ENCODE measurements at regions not wholly inside any gene's neighbourhood (a gene's known extent, or its start where the extent isn't known, plus 50 kb on each side); places are given as distances from the start of the nearest gene placed in this dataset.

DNA sequence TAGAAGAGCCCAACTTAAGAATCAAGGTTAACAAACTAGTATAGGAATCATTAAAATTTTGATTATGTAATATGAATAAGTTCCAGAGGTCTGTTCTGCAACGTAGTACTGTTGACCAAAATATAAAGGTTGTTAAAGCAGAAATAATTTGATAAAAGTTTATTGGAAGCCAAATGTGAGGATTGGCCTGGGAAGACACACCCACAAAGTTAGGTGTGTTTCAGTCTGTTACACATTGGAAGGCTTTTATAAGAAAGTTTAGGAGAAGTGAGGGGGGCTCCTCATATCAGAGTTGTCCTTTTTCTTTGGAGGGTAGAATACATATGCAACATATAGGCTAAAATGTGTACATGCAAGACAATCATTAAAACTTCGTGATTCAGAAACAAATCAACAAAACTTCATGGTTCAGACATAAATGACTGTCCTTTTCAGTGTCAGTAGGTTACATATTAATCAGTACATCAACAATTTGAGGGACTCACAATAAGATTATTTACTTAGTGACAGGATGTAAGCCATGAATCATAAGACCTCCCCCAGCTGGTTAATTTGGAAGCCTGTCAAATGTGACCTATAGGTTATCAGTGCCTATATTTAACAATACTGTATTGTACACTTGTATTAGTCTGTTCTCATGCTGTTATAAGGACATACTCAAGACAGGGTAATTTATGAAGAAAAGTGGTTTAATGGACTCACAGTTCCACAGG is 245.0 kb upstream of the B3GALT2 start:
- no peak overlapping the region for H3K27ac Mint-ChIP-seq
- peaks cover 23% of the 10 kb centered on the region for H3K4me1 Mint-ChIP-seq (ENCODE audit: low read depth)

DNA sequence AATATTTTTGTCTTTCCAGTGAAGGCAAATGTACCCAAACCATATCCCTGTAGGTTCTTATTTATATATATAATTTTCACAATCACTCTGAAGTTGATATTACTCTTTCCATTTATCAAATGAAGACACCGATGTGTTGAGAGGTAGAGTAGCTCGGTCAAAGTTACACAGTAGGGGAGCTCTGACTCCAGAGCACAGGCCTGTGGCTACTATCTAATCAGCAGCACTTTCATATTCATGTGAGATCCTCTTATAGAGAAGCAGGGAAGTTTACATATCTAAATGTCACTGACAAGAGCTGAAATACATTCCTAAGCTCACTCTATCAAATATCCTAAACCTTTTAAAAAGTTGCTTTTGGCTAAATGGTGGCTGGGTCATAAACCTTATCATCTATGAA is 241.1 kb upstream of the B3GALT2 start:
- no peak overlapping the region for H3K27ac Mint-ChIP-seq
- no peaks in the 10 kb centered on the region for H3K27me3 Mint-ChIP-seq (ENCODE audit: low read depth)
- POLR2A ChIA-PET, result no interaction called here
- ATAC-seq (no peak), DNase-seq (no peak)
- peaks cover 17% of the 10 kb centered on the region for H3K36me3 Mint-ChIP-seq (ENCODE audit: low read depth)
- H3K4me1 Mint-ChIP-seq (ENCODE audit: low read depth), result peaks cover 12% of the 10 kb centered on the region
- peaks cover 8% of the 10 kb centered on the region for H3K9me3 Mint-ChIP-seq (ENCODE audit: insufficient read depth)
- CTCF ChIA-PET, result interaction anchor here (1.0 to 1.6 kb wide), 3 partner anchors 10 to 16 kb away, joined by 3 to 4 read pairs (median 3); no protein-coding TSS in a partner anchor
- H3K4me3 Mint-ChIP-seq, result no peak overlapping the region

More for the DNA sequence above, 245.0 kb upstream of the B3GALT2 start:
- ATAC-seq (no peak), DNase-seq (no peak)
- peaks cover 48% of the 10 kb centered on the region for H3K36me3 Mint-ChIP-seq (ENCODE audit: low read depth)
- no peak overlapping the region for H3K4me3 Mint-ChIP-seq
- no peaks in the 10 kb centered on the region for H3K27me3 Mint-ChIP-seq (ENCODE audit: low read depth)
- peaks cover 39% of the 10 kb centered on the region for H3K9me3 Mint-ChIP-seq (ENCODE audit: insufficient read depth)
- ChIA-PET CTCF (no interaction called here), POLR2A (no interaction called here)

GRCh38 chr1:193426061-193426460 is 239.6 kb upstream of the B3GALT2 start:
- no peak for ATAC-seq
- CTCF ChIA-PET, result interaction anchor here (0.8 to 1.0 kb wide), 2 partner anchors 9 to 189 kb away, joined by 3 to 4 read pairs; no protein-coding TSS in a partner anchor
- POLR2A ChIA-PET, result no interaction called here
- H3K36me3 Mint-ChIP-seq (ENCODE audit: low read depth), result peaks cover 5% of the 10 kb centered on the region
- H3K27ac Mint-ChIP-seq, result no peak overlapping the region
- no peaks in the 10 kb centered on the region for H3K9me3 Mint-ChIP-seq (ENCODE audit: insufficient read depth)
- H3K4me1 Mint-ChIP-seq (ENCODE audit: low read depth), result peaks cover 12% of the 10 kb centered on the region
- DNase-seq, result no peak
- H3K27me3 Mint-ChIP-seq (ENCODE audit: low read depth), result no peaks in the 10 kb centered on the region
- no peak overlapping the region for H3K4me3 Mint-ChIP-seq

- POLR2A ChIA-PET, result no interaction called here
- Mint-ChIP-seq H3K27ac (no peak overlapping the region), H3K4me1 (ENCODE audit: low read depth) (peaks cover 33% of the 10 kb centered on the region), H3K27me3 (ENCODE audit: low read depth) (no peaks in the 10 kb centered on the region), H3K4me3 (no peak overlapping the region), H3K9me3 (ENCODE audit: insufficient read depth) (no peaks in the 10 kb centered on the region), H3K36me3 (ENCODE audit: low read depth) (peaks cover 8% of the 10 kb centered on the region)
- no peak for DNase-seq
- CTCF ChIA-PET, result no interaction called here
- ATAC-seq, result no peak
Measured at GRCh38 chr1:193421487-193421886, 235.1 kb upstream of the B3GALT2 start.

GRCh38 chr1:193419295-193419694 is 232.9 kb upstream of the B3GALT2 start:
- ChIA-PET POLR2A (interaction anchor here (0.7 kb wide), 1 partner anchor 17 kb away, joined by 5 read pairs; no protein-coding TSS in a partner anchor), CTCF (no interaction called here)
- Mint-ChIP-seq H3K4me1 (ENCODE audit: low read depth) (peaks cover 51% of the 10 kb centered on the region), H3K27ac (no peak overlapping the region), H3K36me3 (ENCODE audit: low read depth) (peaks cover 24% of the 10 kb centered on the region), H3K27me3 (ENCODE audit: low read depth) (no peaks in the 10 kb centered on the region), H3K9me3 (ENCODE audit: insufficient read depth) (peaks cover 12% of the 10 kb centered on the region), H3K4me3 (no peak overlapping the region)
- ATAC-seq (no peak), DNase-seq (no peak)

GRCh38 chr1:193418745-193419058 is 232.3 kb upstream of the B3GALT2 start:
- H3K9me3 Mint-ChIP-seq (ENCODE audit: insufficient read depth), result peaks cover 15% of the 10 kb centered on the region
- peak overlapping the region; percentile 79 for H3K27ac Mint-ChIP-seq
- no peak for DNase-seq
- H3K36me3 Mint-ChIP-seq (ENCODE audit: low read depth), result peaks cover 25% of the 10 kb centered on the region
- H3K27me3 Mint-ChIP-seq (ENCODE audit: low read depth), result no peaks in the 10 kb centered on the region
- no peak for ATAC-seq
- ChIA-PET CTCF (no interaction called here), POLR2A (interaction anchor here (0.8 to 1.5 kb wide), 2 partner anchors 25 to 360 kb away, joined by 3 to 4 read pairs; partner anchors contain the start of genes RO60 and UCHL5)
- H3K4me3 Mint-ChIP-seq, result peak overlapping the region; percentile 70
- peaks cover 51% of the 10 kb centered on the region for H3K4me1 Mint-ChIP-seq (ENCODE audit: low read depth)

- Mint-ChIP-seq H3K36me3 (ENCODE audit: low read depth) (peaks cover 27% of the 10 kb centered on the region), H3K4me3 (peak overlapping the region; percentile 70), H3K27me3 (ENCODE audit: low read depth) (no peaks in the 10 kb centered on the region), H3K9me3 (ENCODE audit: insufficient read depth) (peaks cover 19% of the 10 kb centered on the region), H3K4me1 (ENCODE audit: low read depth) (peaks cover 51% of the 10 kb centered on the region), H3K27ac (peak overlapping the region; percentile 79)
- POLR2A ChIA-PET, result interaction anchor here (0.8 to 1.5 kb wide), 4 partner anchors 26 to 359 kb away, joined by 3 to 4 read pairs (median 3); partner anchors contain the start of genes RO60 and UCHL5
- CTCF ChIA-PET, result interaction anchor here (0.6 to 1.6 kb wide), 6 partner anchors 8 to 122 kb away, joined by 3 to 4 read pairs (median 4); no protein-coding TSS in a partner anchor
- DNase-seq (no peak), ATAC-seq (peak; percentile 93)
Measured at GRCh38 chr1:193417945-193418744, 231.7 kb upstream of the B3GALT2 start.

GRCh38 chr1:193417403-193417802 is 231.0 kb upstream of the B3GALT2 start:
- H3K27ac Mint-ChIP-seq, result peak overlapping the region; percentile 79
- peaks cover 29% of the 10 kb centered on the region for H3K36me3 Mint-ChIP-seq (ENCODE audit: low read depth)
- CTCF ChIA-PET, result interaction anchor here (0.6 to 1.6 kb wide), 6 partner anchors 9 to 122 kb away, joined by 3 to 4 read pairs (median 4); no protein-coding TSS in a partner anchor
- peak overlapping the region; percentile 70 for H3K4me3 Mint-ChIP-seq
- H3K9me3 Mint-ChIP-seq (ENCODE audit: insufficient read depth), result peaks cover 22% of the 10 kb centered on the region
- ATAC-seq (no peak), DNase-seq (no peak)
- H3K27me3 Mint-ChIP-seq (ENCODE audit: low read depth), result no peaks in the 10 kb centered on the region
- peaks cover 59% of the 10 kb centered on the region for H3K4me1 Mint-ChIP-seq (ENCODE audit: low read depth)
- POLR2A ChIA-PET, result interaction anchor here (1.1 to 1.5 kb wide), 3 partner anchors 62 to 359 kb away, joined by 3 to 4 read pairs (median 3); partner anchors contain the start of genes RO60 and UCHL5

- ChIA-PET CTCF (interaction anchor here (1.5 to 1.6 kb wide), 2 partner anchors 11 to 61 kb away, joined by 4 read pairs; no protein-coding TSS in a partner anchor), POLR2A (no interaction called here)
- H3K36me3 Mint-ChIP-seq (ENCODE audit: low read depth), result peaks cover 31% of the 10 kb centered on the region
- no peak overlapping the region for H3K4me3 Mint-ChIP-seq
- no peaks in the 10 kb centered on the region for H3K27me3 Mint-ChIP-seq (ENCODE audit: low read depth)
- H3K9me3 Mint-ChIP-seq (ENCODE audit: insufficient read depth), result peaks cover 22% of the 10 kb centered on the region
- DNase-seq (no peak), ATAC-seq (no peak)
- H3K4me1 Mint-ChIP-seq (ENCODE audit: low read depth), result peaks cover 67% of the 10 kb centered on the region
- H3K27ac Mint-ChIP-seq, result no peak overlapping the region
Measured at GRCh38 chr1:193416226-193417024, 230.0 kb upstream of the B3GALT2 start.

DNA sequence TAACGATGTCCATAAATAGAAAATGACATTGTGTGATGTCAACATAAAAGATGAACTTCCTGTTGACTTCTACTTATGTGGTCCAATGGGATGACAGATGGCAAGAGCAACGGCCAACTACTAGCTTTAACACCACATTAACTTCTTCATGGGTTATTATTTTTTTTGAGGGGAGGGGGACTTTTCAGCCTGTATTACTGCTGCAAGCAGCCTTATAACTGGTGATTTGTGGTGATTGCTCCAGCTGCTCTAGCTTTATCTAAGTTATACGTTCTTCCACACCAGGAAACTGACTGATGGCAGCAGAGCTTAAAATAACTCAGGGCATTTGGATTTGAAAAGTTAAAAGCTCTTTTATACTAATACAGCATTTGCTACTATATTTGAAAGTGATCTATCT is 228.8 kb upstream of the B3GALT2 start:
- Mint-ChIP-seq H3K27me3 (ENCODE audit: low read depth) (no peaks in the 10 kb centered on the region), H3K27ac (no peak overlapping the region), H3K4me3 (no peak overlapping the region), H3K36me3 (ENCODE audit: low read depth) (peaks cover 32% of the 10 kb centered on the region), H3K9me3 (ENCODE audit: insufficient read depth) (peaks cover 22% of the 10 kb centered on the region), H3K4me1 (ENCODE audit: low read depth) (peaks cover 67% of the 10 kb centered on the region)
- ChIA-PET POLR2A (no interaction called here), CTCF (interaction anchor here (0.8 to 1.1 kb wide), 2 partner anchors 13 to 62 kb away, joined by 3 read pairs; no protein-coding TSS in a partner anchor)
- ATAC-seq (no peak), DNase-seq (no peak)

DNA sequence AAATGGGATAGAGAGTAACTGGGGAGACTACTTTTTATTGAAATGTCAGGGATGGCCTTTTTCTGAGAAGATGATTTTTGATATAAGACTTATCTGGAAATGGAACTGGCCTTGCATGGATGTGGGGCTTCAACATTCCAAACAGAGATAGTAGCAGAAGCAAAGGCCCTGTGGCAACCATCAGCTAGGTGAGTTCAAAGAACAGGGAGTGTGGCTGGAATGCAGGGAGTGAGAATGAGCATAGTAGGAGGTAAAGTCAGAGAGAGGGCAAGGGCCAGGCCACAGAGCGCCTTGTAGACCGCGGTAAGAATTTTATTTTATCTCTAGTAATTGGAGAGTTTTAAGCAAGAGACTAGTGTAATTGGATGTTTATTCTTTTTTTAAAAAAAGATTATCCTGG is 227.0 kb upstream of the B3GALT2 start:
- DNase-seq (no peak), ATAC-seq (no peak)
- H3K4me3 Mint-ChIP-seq, result no peak overlapping the region
- peak overlapping the region; percentile 21 for H3K27ac Mint-ChIP-seq
- H3K36me3 Mint-ChIP-seq (ENCODE audit: low read depth), result peaks cover 42% of the 10 kb centered on the region
- CTCF ChIA-PET, result no interaction called here
- POLR2A ChIA-PET, result no interaction called here
- peaks cover 22% of the 10 kb centered on the region for H3K9me3 Mint-ChIP-seq (ENCODE audit: insufficient read depth)
- H3K27me3 Mint-ChIP-seq (ENCODE audit: low read depth), result no peaks in the 10 kb centered on the region
- peaks cover 62% of the 10 kb centered on the region for H3K4me1 Mint-ChIP-seq (ENCODE audit: low read depth)
